HS-5 (cell line): ENCODE measurements at regions not wholly inside any gene's neighbourhood (a gene's known extent, or its start where the extent isn't known, plus 50 kb on each side); places are given as distances from the start of the nearest gene placed in this dataset.

Source experiments
- DNase-seq: peaks from one replicate; pipeline ENCODE4 v3.0.0-alpha.2; 2012; ENCODE audit warnings: low read depth

DNA sequence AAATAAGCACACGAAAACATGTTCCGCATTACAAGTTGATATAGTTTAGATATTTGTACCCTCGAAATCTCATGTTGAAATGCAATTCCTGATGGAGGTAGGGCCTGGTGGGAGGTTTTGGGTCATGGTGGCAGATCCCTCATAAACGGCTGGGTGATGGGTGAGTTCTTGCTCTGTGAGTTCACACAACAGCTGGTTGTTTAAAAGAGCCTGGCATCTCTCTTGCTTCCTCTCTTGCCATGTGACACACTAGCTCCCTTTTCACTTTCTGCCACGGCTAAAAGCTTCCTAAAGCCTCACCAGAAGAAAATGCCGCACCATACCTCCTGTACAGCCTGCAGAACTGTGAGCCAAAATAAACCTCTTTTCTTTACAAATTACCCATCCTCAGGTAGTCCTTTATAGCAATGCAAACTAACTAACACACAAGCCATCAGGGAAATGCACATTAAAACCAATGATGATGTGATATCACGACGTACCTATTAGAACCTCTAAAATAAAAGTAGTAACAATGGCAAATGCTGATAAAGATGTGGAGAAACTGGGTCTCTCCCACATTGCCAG, 188.5 kb downstream of the ANAPC1 start:
- no peak for DNase-seq

DNA sequence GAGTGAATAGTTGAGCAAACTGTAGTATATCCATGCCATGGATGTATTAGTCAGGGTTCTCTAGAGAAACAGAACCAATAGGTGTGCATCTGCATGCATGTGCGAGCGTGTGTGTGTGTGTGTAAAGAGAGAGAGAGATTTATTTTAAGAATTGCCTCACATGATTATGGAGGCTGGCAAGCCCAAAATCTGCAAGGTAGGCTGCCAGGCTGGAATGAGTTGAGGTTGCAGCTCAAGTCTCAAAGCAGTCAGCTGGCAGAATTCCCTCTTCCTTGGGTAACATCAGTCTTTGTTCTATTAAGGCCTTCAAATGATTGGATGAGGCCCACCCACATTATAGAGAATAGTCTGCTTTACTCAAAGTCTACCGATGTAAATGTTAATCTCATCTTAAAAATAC, 187.8 kb downstream of the ANAPC1 start:
- no peak for DNase-seq

DNA sequence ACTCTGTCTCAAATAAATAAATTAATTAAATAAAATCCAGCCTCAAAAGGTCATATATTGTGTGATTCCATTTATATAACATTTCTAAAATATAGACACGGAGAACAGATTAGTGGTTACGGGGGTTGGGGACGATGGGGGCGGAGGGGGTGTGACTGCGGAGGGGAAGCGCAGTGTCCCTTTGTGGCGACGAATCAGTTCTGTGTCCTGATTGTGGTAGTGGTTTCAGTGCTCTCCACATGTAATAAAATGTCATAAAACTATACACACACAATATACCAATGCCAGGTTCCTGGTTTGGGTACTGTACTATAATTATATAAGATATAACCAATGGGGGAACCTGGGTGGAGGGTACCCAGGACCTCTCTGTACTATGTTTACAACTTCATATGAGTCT, 186.4 kb downstream of the ANAPC1 start:
- no peak for DNase-seq

DNA sequence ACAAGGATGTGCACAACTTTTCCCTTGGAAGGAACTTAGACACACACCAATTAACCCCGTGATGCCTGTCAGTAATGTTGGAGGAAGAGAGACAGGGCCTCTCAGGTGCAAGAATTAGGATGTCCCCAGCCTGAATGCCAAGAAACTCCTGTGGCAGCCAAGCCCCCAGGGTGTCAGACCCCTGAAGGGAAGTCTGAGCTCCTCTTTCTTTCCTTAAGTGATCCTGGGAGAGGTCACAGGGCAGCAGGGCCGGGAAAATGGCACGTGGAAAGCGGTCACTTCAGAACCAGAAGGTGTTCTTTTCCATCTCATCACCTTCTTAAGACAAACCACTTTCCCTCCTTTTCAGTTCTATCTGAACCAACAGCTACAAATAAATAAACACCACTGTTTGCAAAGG, 185.9 kb downstream of the ANAPC1 start:
- no peak for DNase-seq

DNA sequence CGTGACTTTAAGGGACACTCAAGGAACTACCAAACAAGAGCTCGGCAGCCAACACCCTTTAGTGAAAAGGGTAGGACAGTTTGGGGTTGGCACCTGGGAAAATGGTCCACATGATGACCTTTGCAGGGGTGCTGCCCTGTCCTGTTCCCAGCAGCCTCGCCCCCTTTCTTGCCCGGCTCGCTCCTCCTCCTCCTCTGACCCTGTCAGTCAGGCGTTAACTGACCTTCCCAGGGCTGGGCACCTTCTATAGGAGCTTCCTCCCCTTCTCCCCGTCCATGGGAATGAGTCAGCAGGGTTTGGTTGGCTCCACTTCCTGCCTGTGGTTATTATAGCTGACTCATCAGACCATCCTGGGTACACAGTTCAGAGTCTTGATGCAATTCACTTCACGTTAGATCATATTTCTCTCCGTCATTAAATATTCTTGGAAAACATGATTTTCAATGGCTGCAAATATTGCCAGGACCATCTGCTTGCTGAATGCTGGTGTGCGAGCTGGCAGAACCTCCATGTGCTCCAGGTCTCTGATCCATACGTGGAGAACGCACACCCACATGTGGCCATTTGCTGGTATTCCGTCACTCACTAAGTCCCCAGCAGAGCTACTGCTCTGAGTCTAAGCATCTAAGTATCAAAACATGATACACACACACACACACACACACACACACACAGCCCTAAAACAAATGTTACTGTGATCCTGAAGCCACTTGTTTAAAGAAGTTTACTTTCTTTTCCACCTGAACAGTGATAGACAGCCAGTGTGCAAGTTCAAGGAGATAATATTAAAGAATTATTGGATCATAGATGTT, 185.0 kb downstream of the ANAPC1 start:
- DNase-seq = peak; percentile 100

DNA sequence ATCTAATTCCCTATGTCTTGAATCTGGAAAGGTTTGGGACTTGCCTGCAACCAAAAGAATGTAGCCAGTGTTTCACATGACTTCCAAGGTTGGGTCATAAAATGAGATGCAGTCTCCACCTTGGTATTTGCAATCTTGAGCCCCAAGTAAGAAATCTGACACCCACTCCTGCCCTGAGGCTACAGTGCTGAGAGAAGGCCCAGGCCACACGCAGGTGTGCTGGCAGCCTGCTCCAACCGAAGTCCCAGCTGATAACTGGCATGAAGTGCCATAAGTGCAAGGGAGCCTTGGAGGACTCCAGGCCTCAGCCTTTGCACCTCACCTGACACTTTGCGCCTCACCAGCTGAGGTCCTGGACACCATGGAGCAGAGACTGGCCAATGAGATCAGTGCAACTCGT, 182.7 kb downstream of the ANAPC1 start:
- DNase-seq = no peak

DNA sequence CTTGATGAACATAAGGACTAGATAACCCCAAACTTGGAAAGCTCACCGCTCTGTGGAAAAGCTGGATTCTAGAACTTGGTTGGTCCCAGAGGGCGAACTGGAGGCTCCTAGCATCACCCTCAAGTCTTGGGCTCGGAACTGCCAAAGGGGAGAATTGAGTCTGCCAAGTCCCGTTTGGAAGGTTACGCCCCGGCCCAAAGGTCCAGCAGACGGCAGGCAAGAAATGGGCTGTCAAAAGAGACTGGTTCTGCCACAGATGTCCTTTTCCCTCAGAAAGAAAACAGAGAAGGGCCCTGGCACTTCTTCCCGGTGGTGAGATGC, 182.2 kb downstream of the ANAPC1 start:
- DNase-seq = no peak

DNA sequence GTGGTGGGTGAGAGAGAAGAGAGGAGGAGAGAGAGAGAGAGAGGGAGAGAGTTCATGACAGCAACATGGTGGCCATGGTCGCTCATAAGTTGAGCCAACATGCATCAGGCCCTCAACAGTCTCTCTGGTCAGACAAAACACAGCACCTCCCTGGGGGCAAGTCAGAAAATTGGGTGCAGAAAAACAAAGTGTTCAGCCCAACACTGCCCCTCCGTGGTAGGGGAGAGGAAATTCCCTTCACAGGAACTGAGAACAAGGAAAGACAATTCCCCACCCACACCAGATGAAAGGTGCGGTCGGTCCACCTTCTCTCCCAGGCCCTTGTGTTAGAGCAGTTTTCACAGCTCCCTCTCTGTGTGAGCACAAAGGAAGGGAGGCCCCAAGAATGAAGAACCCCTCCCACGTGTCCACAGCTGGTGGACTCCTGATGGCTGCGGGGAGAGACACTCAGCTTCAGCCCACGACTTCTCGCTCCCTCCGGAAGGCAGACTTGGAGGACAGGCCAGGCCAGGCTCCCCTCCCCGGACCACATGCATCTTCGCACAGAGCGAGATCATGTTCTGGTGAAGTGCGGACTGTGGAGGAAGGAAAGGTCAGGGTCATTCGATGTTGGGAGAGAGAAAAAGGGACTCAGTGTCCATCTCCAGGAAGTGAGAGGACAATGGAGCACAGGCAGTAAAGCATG, 181.7 kb downstream of the ANAPC1 start:
- no peak for DNase-seq

DNA sequence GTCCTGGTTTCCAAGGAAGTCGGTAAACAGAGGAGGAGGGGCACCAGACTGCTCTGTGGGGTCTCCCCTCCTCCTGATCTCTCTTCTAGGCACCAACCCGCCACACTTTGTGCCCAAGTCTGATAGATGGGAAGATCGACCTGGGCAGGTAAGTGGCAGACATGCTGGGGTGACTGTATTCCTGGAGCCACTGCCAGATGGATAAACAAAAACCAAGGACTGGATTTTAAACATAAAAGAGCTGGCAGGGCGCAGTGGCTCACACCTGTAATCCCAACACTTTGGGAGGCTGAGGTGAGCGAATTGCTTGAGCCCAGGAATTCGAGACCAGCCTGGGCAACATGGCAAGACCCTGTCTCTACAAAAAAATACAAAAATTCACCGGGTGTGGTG, 181.2 kb downstream of the ANAPC1 start:
- no peak for DNase-seq

DNA sequence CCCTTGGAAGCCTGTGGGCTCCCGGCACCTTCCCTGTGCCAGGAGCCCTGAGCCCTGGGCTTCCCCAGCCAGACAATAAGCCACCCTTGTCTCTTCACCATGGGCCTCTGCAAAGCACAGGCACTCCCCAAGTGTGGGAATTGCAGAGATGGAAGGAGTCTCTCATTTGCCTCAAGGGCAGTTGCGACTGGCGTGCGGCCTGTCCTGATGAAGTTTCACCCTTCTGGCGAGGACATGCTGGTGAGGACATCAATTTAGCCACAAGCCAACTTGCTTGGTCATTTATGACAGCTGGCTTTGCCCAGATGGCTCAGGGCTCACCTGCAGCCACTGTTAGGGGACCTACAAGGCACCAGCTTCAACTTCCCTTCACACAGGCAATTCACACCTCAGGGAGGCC, 180.2 kb downstream of the ANAPC1 start:
- no peak for DNase-seq

DNA sequence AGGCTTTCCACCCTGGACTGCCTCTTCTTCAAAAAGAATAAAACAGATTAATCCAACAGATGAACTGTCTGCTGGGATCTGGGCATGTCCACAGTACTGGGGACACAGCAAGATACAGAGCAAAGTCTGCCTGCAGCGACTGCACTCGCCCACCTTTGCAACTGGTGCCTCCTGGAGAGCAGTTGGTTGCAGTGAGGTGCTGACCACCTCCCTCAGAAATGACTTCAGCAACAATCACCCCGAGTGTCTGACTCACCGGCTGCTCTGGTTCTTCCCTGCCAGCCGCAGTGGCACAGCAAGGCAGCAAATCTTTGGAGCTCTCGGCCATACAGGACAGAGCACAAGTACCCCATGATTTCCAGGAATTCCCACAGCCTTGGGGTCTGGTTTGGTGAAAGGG, 179.7 kb downstream of the ANAPC1 start:
- peak; percentile 38 for DNase-seq

DNA sequence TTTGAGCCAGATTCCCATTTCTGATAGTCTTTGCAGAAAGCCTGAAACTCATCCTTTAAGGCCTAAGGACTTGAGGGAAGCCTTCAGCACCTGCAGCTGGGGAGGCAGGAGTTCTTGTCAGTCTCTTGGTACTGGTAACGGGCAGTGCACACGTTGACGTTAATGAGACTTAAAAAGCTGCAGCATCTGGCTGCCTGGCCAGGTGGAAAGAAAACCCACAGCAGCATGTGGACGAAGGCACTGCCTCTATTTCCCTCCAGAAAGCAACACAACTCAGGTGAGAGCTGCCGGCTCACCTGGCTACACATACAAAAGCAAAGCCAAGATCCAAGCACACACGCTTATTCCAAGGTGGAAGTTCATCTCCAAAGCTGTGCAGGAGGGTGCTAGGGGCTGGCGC, 178.8 kb downstream of the ANAPC1 start:
- DNase-seq = no peak

DNA sequence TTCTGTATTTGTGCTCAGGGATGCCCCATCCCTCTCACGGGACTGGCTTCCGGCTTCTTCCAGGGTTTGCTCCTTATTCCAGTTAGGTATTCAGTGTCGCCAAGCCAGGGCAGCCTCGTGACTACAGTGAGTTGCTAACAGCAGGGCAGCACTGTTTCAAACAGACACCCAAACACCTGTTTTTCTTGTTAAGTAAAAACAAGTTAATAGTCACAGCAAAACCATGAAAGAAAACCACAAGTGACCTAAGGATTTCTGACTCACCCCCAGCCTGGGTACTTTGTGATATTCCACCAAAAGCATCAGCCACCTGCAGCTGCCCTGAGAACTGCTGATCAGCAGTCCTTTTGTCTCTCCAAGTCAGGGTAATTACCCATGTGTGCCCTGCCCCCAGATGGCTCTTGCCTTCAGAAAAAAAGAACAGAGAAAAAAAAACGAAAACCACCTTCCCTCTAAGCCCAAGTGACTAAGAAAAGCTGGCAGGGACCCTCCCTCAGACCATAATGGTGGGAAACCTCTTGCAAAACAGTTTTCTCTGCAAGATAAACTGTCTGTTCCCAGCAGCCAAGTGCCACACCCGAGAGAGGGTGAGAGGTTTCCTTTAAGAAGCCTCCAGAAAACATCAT, 178.2 kb downstream of the ANAPC1 start:
- DNase-seq = peak; percentile 75

DNA sequence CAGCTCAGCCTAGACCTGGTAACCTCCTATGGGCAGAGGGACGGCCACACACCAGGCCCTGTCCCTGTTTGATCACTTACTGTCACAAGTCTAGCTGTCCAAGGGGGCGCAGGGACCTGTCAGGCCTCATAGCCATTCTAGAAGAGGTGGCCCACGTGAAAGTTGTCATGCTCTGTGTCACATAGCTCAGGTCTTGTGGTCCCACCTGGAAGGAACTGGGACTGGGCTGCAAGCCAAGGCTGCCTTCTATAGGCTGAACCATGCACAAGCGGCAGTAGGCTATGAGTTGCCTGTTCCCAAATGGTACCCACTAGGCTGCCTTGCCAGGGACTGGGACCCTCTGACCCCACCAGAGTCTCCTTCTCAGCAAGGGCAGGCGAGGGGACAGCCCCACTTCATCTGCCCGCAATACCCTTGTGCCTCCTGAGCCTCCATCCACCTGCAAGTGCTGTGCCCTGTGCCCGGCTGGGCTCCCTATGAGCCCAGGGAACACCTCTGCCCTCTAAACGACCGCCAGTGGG, 177.5 kb downstream of the ANAPC1 start:
- no peak for DNase-seq

DNA sequence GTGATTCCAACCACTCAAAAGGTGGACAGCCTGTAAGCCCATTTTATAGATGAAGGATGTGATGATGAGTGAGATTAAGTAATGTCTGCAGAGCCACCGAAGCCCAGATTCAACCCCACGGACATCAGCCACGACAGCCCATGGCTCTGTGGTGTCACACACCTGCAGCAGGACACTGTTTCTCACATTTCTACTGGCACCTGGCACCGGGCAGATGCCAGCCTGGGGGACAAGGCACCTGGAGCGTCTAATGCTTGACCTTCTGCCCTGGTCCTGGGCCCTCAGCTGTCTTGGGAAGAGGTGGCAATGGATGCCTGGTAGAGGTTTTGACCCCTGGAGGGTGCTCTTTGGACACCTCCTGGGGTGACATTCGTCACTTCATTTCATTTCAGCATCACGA, 176.3 kb downstream of the ANAPC1 start:
- no peak for DNase-seq

DNA sequence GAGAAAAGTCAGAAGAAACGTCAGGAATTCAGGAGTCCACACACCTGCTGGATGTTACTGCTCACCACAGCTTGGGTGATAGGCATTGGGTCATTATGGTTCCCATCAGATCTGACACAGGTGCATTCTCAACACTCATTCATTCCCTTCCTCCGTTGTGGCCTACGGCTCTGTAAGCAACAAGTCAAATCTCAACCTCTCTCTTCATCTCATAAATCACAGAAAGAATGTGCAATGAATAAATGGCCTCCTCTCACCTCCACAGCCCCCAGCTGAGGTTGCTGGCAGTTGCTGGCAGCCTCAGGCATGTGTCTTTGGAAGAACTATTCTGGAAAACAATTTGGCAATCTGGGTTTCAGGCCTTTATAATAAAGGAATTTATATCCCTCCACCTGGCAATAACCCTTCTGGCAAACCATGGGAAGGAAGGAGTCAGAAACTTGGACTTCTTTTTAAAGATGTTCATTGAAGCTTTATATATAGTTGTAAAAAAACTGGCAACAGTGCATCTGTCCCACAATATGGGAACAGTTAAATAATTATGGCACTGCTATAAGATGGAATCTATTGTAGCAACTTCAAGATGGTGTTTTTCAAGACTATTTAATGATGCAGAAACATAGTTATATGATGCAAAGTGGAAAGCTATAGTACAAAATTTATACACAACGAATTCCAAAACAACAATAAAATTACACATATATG, 175.4 kb downstream of the ANAPC1 start:
- no peak for DNase-seq

DNA sequence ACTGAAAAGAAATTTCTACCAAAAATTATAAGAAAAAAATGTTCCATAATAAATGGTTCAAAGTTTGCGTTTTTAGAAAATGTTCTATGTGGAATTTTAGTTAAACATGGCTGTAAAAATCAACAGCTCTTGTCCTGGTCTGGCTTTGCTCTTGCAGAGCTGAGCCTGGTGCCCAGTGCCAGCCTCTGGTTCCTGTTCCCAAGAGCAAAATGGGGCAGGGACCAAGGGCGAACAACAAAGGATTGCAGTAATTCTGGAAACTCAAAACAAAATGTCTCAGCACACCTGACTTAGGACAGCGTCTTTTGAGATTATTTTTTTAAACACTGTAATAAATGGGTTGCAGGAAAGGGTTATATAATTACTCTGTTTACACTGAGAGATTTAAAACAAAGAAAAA, 174.7 kb downstream of the ANAPC1 start:
- DNase-seq = no peak

DNA sequence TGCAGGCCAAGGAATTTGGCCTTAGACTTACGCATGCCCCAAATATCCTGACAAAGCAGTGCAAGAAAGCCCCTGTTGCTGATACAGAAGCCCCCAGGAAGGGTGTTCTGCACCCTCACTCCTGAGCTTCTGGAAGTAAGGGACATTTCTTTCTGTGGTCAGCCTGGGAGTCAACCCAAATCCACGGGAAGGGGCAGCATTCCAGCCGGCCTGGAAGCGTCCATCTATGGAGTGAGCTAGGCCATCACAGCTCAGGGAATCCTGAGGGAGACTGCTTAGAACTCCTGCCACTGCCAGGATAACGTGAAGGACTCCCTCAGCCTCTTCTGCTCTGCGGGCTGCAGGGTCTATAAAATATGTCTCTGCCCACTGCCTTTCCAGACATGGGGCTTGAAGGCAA, 173.9 kb downstream of the ANAPC1 start:
- no peak for DNase-seq

DNA sequence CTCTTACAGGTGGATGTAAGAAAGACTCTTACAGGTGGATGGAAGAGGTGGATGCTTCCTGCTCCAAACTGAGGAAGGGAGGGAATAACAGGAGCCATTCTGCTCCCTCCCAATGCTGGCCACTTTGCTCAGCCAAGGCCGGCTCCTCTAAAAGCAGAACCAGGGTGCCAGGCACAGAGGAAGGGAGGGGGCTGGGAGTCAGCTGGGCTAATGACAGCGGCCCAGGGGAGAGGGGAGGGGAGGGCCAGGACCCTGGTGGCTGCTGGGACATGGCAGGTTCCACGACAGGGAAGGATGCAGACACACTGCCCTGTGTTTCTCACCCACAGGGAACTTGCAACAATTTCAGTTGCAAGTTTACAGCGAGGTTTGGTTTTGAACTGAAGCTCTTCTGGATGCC, 173.4 kb downstream of the ANAPC1 start:
- DNase-seq = no peak

DNA sequence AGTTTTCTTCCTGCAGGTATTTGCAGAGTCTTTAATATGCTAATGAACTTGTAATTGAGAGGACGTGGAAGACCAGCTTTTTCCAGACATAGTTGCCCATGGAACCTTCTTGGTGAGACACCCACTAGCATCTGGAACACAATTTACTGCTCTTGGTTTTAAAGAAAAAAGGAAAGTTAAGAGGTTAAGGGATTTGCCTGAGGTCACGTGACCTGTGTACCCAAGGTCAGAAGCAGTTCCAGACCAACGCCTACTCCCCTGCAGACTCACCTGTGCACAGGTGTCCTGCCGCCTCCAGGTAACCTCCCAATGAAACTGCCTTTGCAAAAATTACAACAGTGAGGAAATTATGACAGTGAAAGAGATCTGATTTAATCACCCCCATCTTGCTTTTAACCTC, 172.7 kb downstream of the ANAPC1 start:
- no peak for DNase-seq

DNA sequence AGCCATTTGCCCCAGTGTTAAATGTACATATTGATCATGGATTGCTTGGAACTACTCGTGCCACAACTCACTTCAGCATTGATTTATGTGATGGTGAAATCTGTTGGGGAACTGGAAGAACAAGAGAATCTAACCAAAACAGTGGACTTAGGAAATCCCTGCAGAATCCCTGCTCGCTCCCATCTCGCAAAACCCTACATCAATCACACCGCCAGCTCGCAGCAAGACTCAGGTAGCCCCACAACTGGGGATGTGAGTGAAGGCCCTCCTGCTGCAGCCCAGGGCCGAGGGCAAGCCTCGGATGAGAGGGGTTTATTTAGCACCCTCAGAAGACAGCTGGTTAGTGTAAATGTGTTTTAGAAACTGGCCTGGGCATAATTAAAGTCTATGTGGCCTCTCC, 171.6 kb downstream of the ANAPC1 start:
- DNase-seq = no peak

DNA sequence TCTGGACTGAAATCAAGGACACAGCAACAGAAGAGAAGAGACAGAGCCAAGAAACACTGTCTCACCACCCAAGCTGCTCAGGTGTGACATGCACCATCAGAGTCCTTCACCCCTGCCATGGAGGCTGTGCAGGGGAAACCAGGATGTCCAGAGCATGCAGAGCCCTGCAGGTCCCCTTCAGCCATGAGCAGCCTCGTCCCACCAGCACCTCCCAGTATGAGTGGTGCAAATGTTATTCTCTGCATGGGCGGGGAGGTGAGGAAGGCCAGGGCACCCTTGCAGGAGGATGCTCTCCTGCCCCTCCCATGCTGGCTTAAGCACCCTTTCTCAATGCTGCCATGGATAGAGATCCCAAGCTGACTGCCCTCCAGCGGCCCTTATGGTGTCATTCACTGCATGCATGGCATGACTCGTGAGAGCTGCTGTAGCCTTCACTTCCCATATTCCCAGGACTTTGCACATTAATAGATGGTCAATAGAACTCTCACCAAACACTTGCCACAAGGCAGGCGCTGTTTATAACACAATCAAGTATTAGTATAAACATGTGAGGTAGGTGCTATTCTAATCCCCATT, 171.0 kb downstream of the ANAPC1 start:
- no peak for DNase-seq
